NOMO-1 (cell line): ENCODE measurements at regions not wholly inside any gene's neighbourhood (a gene's known extent, or its start where the extent isn't known, plus 50 kb on each side); places are given as distances from the start of the nearest gene placed in this dataset.
A peak's percentile ranks its signal among the peaks of the same experiment; 100 is the strongest.

Experiments
- DNase-seq, 2 experiments: peaks; one replicate each; lab custom pipeline; 2025; ENCODE audit not compliant: unreplicated experiment in 2 of 2; lab: John Stamatoyannopoulos, UW

GRCh38 chr6:113634352-113635163 is 222.6 kb upstream of the MARCKS start:
- peak; percentile 57 to 91 for DNase-seq

DNA sequence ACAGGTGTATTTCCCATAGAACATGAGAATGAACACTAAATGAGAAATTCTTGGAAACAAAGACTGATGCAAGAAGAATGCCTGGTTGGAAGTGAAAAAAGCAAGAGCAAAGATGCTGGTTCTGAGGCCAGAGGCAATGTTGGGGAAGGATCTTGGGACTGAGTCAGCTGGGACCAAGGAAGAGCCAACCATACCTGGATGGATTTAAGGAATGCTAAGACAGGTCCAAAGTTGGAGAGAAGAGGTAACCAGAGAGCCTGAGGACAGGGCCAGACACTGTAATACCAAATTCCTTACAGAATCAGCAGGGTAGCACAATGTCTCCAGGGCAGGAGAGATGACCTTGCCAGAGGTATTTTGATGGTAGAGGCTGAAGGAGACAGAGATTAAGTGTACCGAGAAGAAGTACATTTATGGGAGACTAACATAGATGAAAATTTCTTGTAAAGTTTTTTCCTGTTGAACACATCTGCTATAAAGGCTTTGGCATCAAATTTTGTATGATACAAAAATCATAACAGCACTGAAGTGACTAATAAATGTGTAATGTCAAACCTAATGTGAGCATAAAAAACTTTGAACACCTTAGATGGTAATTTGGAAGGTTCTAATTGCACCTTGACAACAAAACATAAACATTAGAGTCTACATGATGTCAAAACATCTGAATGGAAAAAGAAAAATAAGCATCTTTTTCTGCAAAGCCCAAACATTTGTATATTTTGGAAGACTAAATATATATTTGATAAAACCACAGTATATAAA is 221.7 kb upstream of the MARCKS start:
- DNase-seq: no peak

GRCh38 chr6:113636357-113636824 is 220.8 kb upstream of the MARCKS start:
- no peak for DNase-seq

DNA sequence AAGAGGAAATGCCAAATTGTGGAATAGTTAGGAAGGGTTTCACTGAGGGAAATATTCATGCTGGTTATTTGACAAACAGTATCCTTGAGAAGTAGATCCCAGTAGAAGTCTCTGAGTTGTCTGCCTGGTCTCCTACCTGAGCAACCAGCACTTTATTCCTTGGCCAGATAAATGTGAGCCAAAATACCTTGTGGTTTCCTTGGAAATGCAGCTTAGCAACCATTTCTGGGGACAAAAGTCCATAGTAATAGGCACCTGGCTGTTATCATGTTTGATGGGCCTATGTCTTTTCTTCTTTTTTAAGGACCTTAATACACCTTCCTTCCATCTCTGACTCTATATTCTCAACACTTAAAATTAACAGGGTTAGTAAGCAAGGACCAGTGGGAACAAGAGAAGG is 217.1 kb upstream of the MARCKS start:
- DNase-seq: no peak

DNA sequence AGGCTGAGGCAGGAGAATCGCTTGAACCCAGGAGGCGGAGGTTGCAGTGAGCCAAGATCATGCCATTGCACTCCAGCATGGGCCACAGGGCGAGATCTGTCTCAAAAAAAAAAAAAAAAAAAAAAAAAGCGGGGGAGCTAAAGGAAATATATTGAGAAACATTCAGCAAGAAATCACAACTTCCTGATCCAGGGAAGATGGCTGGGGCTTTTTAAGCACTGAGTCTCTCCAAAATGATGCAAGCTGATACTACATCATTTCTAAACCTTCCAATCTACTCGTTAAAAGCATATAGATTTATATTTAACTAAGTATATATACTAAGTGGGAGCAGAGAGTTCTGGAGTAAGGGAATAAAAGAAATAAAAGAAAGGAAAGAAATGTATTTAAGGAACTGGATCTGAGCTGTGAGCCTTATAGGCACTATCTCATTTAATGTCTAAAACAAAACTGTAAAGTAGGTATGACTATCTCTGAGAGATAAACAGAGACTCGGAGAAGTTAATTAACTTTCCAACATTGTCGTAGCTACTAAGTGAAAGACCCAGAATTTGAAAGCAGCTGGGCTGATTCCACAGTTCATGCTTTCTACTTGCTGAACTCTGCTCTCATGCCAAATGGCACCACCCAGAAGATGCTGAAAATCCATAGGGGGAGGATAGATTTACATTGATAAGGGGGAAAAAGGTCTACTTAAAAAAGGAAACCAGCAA is 215.0 kb upstream of the MARCKS start:
- DNase-seq: no peak

- no peak for DNase-seq
These were observed 214.3 kb upstream of the MARCKS start for GRCh38 chr6:113642714-113643406.

DNA sequence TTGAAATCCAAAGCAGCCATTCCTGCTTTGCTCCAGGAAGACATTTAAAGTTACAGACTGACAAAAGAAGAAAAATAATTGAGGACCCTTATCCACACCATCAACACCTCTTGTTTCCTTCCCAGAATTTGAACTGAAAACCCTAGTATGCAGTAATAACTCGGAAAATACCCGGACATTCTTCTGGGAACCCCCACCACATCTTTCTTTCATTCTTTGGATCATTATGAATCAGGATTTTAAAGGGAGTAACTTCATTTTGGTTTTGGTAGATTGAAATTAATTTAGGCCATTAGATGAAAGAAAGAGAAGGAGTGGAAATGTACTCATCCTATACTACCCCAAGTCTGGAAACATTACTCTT is 213.8 kb upstream of the MARCKS start:
- no peak for DNase-seq

DNA sequence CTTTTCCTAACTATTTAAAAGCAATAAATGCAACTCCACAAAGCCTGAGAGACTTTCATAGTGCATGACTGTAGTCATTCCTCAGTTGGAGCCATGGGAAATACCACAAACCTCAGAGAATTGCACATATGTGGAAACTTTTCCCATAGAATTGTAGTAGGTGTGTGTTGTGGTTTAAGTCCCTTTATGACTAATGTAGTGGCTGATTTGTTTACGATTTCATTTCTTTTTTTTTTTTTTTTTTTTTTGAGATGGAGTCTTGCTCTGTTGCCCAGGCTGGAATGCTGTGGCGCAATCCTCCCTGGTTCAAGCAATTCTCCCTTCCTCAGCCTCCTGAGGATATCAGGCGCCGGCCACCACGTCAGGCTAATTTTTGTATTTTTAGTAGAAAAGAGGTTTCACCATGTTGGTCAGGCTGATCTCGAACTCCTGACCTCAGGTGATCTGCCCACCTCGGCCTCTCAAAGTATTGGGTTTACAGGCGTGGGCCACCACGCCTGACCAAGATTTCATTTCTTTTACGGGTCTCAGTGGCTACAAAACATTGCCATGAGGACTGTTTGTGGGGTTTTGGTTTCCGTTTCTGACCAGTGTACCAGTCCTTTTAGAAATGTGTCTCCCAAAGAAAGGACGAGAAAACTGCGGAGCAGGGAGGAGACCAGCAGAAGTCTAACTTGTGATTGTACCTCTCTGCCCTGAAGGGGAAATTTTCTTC is 212.1 kb upstream of the MARCKS start:
- no peak for DNase-seq

DNA sequence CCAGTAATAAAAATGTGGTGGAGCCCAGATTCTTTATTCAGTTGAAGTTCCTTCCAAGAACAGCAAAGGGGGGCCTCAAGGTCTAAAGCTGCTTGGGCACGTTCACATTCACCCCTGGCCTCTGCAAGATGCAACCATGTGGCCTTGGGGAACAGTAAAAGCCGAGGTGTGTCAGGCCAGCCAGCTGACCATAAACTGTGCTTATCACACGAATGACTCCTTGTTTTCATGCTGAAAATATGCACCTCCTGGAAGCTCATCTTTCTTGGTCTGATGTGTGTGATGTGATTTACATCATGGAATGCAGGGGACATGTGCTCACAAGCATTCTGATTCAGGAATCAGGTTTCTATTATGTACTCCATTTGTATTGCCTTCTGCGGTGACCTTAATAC is 211.6 kb upstream of the MARCKS start:
- DNase-seq: no peak

DNA sequence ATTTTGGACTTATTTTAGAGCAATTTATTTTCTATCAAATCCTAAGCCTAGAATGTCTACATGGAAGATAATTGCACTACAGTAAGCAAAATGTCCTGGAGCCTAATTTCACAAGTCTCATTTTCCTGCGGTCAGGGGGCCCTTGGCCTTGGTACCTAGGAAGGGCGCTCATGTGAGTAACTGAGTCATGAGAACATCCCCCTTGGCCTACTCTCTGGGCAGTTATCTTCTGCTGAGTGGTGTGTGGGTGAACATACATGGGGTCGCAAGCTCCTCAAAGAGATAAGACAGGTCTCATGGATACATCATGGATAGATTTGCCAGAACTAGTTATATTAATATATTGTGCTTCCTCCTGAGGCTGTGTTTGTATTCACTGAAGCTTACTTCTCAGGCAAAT is 211.2 kb upstream of the MARCKS start:
- DNase-seq: no peak

DNA sequence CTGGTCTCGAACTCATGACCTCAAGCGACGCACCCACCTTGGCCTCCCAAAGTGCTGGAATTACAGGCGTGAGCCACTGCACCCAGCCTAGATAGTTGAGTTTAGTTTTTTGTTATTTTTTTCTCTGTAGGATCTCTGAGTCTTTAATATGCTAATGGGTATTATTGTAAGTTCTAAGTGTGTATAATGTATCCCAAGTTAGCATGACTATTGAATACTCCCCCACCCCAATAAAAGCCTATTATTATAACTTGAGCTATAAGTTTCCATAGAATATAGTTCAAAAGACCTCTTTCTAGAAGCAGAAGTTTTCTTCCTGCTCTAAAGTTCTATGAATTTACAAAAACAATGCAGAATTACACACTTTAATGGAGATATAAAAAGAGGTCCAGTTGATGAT is 210.4 kb upstream of the MARCKS start:
- DNase-seq: no peak

DNA sequence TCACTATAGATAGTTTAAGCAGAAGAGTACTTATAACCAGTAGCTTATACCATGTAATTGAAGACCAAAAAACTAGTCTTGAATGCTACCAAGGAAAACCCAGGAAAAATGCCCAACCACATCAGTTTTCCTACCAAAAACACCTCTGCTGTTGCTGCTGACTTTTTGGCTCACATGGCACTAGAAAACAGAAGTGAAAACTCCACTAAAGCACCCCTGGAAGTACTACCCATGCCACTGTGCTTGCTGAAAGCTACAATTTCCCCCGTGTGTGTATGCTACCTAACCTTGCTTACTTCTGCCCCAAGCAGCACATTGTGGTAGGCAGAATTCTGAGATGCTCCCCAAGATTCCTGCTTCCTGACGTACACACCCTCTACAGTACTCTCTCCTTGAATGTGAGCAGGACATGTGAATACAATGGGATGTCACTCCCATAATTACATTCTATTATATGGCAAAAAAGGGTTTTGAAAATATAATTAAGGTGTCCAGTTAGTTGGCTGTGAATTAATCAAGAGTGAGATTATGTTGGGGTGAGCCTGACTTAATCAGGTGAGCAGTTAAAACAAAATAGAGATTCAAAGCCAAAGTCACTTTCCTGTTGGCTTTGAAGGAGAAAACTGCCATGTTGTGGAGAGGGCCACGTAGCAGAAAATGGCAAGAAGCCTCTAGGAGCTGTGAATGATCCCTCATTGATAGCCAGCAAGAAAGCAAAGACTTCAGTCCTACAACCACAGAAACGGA is 209.8 kb upstream of the MARCKS start:
- peak; percentile 24 to 29 for DNase-seq

DNA sequence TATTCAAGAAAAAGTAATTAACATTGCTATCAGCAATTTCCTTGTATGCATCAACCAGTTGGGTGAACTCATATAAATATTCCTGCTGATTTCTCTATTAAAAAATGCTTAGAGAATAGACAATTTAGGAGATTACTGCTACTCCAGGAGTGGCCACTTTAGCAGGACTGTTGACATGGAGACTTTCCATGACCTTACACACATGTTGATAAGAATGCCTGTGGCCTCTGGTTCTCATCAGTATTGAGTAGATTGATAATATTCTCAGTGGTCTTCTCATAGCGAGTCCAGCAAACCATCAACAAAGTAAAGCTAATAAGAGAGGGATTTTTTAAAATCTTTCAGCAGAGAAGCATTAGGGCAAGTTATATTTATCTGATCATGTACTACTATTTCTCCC is 208.4 kb upstream of the MARCKS start:
- no peak for DNase-seq

DNA sequence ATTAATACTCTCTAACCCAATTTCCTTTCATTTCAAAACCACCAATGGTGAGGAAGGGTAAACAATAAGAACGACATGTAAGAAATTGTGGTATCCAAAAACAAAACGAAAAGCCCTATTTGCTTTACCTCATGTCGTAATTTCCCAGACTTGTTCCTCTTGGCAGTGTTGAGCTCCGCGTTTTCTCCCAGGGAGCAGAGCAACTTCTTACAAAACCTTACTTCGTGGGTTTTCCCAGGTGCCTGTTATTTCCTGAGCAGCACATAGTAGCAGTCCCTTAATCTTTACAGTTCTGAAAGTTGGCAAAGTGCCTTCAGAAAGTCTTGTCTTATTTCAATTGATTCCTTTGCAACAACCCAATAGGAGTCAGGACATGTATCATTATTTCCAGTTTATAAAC is 207.9 kb upstream of the MARCKS start:
- peak in 1 of 2 experiments; percentile 21 for DNase-seq

GRCh38 chr6:113649880-113650609 is 207.1 kb upstream of the MARCKS start:
- DNase-seq: no peak

GRCh38 chr6:113650610-113650979 is 206.6 kb upstream of the MARCKS start:
- DNase-seq: no peak

DNA sequence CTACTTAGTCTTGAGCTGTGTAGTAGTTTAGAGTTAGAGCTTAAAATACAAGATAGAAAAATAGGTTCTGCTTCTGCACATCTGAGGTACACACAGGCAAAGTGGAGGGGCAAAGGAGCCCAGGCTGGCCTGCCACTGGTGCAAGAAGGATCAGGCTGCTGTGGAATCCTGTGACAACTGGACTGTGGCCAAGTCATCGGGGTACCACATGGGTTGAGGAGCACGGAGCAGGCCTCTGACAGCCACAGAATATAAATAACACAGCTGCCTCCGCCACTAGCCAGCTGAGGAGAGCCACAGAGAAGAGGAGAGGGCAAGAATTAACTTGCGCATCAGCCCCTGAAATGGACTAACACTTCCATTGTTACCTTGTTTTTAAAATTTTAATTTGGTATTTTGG is 206.0 kb upstream of the MARCKS start:
- no peak for DNase-seq

GRCh38 chr6:113651920-113652319 is 205.2 kb upstream of the MARCKS start:
- peak in 1 of 2 experiments; percentile 68 for DNase-seq

DNA sequence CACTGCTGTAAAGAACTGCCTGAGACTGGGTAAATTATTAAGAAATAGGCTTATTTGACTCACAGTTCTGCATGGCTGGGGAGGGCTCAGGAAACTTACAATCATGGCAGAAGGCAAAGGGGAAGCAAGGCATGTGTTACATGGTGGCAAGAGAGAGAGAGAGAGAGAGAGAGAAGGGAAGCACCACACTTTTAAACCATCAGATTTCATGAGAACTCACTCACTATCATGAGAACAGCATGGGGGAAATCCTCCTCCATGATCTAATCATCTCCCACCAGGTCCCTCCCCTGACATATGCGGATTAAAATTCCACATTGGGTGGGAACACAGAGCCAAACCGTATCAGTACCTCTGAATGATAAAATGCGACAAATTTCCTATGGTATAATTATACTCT is 203.9 kb upstream of the MARCKS start:
- DNase-seq: no peak
